A549 (cell line): ENCODE measurements at regions not wholly inside any gene's neighbourhood (a gene's known extent, or its start where the extent isn't known, plus 50 kb on each side); places are given as distances from the start of the nearest gene placed in this dataset.
"Not testable (repeated sequence)": the region's sequence is repeated elsewhere in the genome, so short reads cannot be mapped to it uniquely, and the experiment has no call there.

Source experiments
- ATAC-seq, 2 experiments: fragments of 200-7000 bp in 1 of 2; fragments of >200 bp in 1 of 2; cut with Nextera tagmentation in 1 of 2; cut with Tn5 transposase in 1 of 2; 3 replicates each; pipeline versions ENCODE4 v1.8.0 to v1.9.1; 2018 to 2020; ENCODE audit warnings: mild to moderate bottlenecking in 1 of 2, moderate library complexity in 1 of 2
- CTCF ChIA-PET: fragments of 300-600 bp; sonication (Branson Sonifier 250); formaldehyde crosslinking; extraction: SDS; loops from one replicate; lab custom pipeline; 2021; ENCODE audit warnings: antibody characterized with exemption, inconsistent platforms; lab: Yijun Ruan, JAX
- POLR2A ChIA-PET: fragments of 350-600 bp; formaldehyde crosslinking; extraction: SDS; loops from one replicate; lab custom pipeline; 2021; ENCODE audit warnings: antibody characterized with exemption, inconsistent platforms; lab: Yijun Ruan, JAX
- DNase-seq, 2 experiments: peaks; one replicate each; pipeline versions ENCODE4 v3.0.0 to v3.0.0-alpha.2; 2011 to 2016; ENCODE audit warnings: low read depth in 1 of 2, low spot score in 1 of 2
- FAIRE-seq: peaks from 2 replicates; lab custom pipeline; 2011; peaks lifted over from hg19 to GRCh38; lab: Jason Lieb, UNC
- H3K27ac ChIP-seq, 2 experiments: fragments of >200 bp; sonication (Bioruptor Twin); formaldehyde crosslinking; 3 replicates each; pipeline ENCODE4 v1.5.1; 2016 to 2017
- H3K4me1 ChIP-seq: fragments of >200 bp; sonication (Bioruptor Twin); formaldehyde crosslinking; 3 replicates; pipeline ENCODE4 v1.6.1; 2016
- H3K4me2 ChIP-seq: fragments of >200 bp; sonication (Bioruptor Twin); formaldehyde crosslinking; 3 replicates; pipeline ENCODE4 v1.6.1; 2016
- H3K4me3 ChIP-seq: fragments of >200 bp; sonication (Bioruptor Twin); formaldehyde crosslinking; 3 replicates; pipeline ENCODE4 v1.5.1; 2016
- H3K9me3 ChIP-seq: fragments of >200 bp; sonication (Bioruptor Twin); formaldehyde crosslinking; 3 replicates; pipeline ENCODE4 v1.6.1; 2016
- EHF ChIP-seq: fragments of 250-450 bp; sonication (Bioruptor Pico); IDR thresholded peaks from 2 replicates; pipeline ENCODE4 v1.5.0; 2020; ENCODE audit warnings: mild to moderate bottlenecking
- GATA3 ChIP-seq: IDR thresholded peaks from 2 replicates; pipeline ENCODE4 v1.6.1; 2012; ENCODE audit warnings: borderline replicate concordance
- MAFK ChIP-seq: fragments of 450-650 bp; IDR thresholded peaks from 2 replicates; pipeline ENCODE4 v1.6.1; 2014; ENCODE audit not compliant: partially characterized antibody
- MAZ ChIP-seq: fragments of 150-350 bp; IDR thresholded peaks from 2 replicates; pipeline ENCODE4 v1.6.1; 2014; ENCODE audit warnings: antibody characterized with exemption, low read depth, low read length, borderline replicate concordance
- POLR2A ChIP-seq: IDR thresholded peaks from 2 replicates; pipeline ENCODE4 v1.6.1; 2012; ENCODE audit warnings: mild to moderate bottlenecking, low read length
- RCOR1 ChIP-seq: fragments of 150-350 bp; IDR thresholded peaks from 2 replicates; pipeline ENCODE4 v1.6.1; 2014; ENCODE audit warnings: antibody characterized with exemption, low read length, low read depth
- TP53 ChIP-seq: fragments of 250-450 bp; sonication (Bioruptor Pico); IDR thresholded peaks from 2 replicates; pipeline ENCODE4 v1.5.0; 2021; ENCODE audit warnings: mild to moderate bottlenecking, moderate library complexity
- ZFP36 ChIP-seq: fragments of 450-650 bp; IDR thresholded peaks from 2 replicates; pipeline ENCODE4 v1.6.1; 2014; ENCODE audit warnings: borderline replicate concordance; ENCODE audit not compliant: partially characterized antibody
- WGBS: methylation state at CpG from one replicate; pipeline ENCODE4 v1.1.6; 2017; ENCODE audit errors: missing lambda C conversion rate; 5-methylcytosine and 5-hydroxymethylcytosine counted together
- small RNA-seq, 6 experiments: library from RNA; depleted of rRNA; stranded (forward); fragments of <200 nt; gene quantifications; one replicate each; pipeline ENCODE3, GENCODE V24; 2012
- TF ChIP-seq, protein P1 (sequence below): fragments of 250-450 bp; sonication (Bioruptor Pico); IDR thresholded peaks from 2 replicates; pipeline ENCODE4 v1.5.0; 2020; ENCODE audit warnings: low read depth, mild to moderate bottlenecking, moderate library complexity
- TF ChIP-seq, protein P2 (sequence below): fragments of >200 bp; sonication (Bioruptor Twin); formaldehyde crosslinking; IDR thresholded peaks from 3 replicates; pipeline ENCODE4 v1.6.1; 2016
- TF ChIP-seq, protein P3 (sequence below): fragments of 450-650 bp; IDR thresholded peaks from 2 replicates; pipeline ENCODE4 v1.6.1; 2014; ENCODE audit warnings: antibody characterized with exemption

DNA sequence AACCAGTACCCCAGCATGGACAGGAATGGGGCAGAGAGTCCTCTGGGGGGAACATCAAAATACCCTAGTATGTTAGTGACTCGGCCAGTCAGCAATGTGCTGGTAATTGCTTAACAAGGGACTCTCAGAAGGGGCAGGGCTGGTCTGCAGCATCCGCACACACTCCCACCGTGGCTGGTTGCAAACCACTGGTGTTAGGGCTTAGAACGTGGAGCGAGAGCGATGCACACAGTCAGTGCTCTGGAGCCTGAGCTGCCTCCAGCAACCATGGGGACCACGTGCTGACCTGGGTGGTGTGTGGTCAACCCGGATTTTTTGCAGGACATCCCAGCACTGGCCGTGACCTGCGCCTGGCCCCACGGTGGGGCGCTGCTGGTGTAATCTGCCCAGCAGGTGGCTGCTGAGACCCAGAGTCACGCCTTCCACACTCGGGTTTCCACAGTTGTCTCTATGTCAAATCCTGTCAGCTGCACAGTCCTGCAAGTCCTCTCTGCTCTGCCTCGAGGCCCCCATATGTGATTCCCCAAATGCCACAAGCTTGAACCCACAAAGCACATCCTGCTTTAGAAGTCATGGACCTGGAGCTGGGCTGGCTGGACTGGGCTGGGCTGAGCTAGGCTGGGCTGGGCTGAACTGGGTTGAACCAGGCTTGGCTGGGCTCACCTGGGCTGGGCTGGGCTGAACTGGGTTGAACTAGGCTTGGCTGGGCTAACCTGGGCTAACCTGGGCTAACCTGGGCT lies 50.6 kb upstream of the GPC1 start:
- POLR2A ChIA-PET: interaction anchor here (1.1 to 2.9 kb wide), 3 partner anchors 10 to 15 kb away, joined by 4 to 17 read pairs (median 4); no protein-coding TSS in a partner anchor
- H3K4me2 ChIP-seq: 0 out of 3 replicates have a peak overlapping the region, but pooled peaks have one; percentile 8
- DNase-seq (peak in 1 of 2 experiments; percentile 35), FAIRE-seq (no peak), ATAC-seq (no peak; a peak in 1 of 6 replicates)
- H3K4me3 ChIP-seq: no peak overlapping the region
- whole genome bisulfite sequencing: 76% methylated on average over 6 of the region's 15 CpGs
- CTCF ChIA-PET: interaction anchor here (0.7 to 4.6 kb wide), 4 partner anchors 15 to 151 kb away, joined by 3 to 30 read pairs (median 9); partner anchors contain the start of gene GPC1
- TF ChIP-seq POLR2A (no peak), ZFP36 (no peak), EHF (CRISPR knock-in tag) (no peak), MAFK (no peak), TP53 (no peak), RCOR1 (no peak), MAZ (no peak)
- TF ChIP-seq, protein P1, sequence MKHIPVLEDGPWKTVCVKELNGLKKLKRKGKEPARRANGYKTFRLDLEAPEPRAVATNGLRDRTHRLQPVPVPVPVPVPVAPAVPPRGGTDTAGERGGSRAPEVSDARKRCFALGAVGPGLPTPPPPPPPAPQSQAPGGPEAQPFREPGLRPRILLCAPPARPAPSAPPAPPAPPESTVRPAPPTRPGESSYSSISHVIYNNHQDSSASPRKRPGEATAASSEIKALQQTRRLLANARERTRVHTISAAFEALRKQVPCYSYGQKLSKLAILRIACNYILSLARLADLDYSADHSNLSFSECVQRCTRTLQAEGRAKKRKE: no peak
- TF ChIP-seq, protein P2, sequence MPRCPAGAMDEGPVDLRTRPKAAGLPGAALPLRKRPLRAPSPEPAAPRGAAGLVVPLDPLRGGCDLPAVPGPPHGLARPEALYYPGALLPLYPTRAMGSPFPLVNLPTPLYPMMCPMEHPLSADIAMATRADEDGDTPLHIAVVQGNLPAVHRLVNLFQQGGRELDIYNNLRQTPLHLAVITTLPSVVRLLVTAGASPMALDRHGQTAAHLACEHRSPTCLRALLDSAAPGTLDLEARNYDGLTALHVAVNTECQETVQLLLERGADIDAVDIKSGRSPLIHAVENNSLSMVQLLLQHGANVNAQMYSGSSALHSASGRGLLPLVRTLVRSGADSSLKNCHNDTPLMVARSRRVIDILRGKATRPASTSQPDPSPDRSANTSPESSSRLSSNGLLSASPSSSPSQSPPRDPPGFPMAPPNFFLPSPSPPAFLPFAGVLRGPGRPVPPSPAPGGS: no peak
- TF ChIP-seq, protein P3, sequence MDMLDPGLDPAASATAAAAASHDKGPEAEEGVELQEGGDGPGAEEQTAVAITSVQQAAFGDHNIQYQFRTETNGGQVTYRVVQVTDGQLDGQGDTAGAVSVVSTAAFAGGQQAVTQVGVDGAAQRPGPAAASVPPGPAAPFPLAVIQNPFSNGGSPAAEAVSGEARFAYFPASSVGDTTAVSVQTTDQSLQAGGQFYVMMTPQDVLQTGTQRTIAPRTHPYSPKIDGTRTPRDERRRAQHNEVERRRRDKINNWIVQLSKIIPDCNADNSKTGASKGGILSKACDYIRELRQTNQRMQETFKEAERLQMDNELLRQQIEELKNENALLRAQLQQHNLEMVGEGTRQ: no peak
- H3K27ac ChIP-seq: peak overlapping the region; percentile 99 to 100
- no peaks in the 10 kb centered on the region for H3K9me3 ChIP-seq
- peaks cover 45% of the 10 kb centered on the region for H3K4me1 ChIP-seq

DNA sequence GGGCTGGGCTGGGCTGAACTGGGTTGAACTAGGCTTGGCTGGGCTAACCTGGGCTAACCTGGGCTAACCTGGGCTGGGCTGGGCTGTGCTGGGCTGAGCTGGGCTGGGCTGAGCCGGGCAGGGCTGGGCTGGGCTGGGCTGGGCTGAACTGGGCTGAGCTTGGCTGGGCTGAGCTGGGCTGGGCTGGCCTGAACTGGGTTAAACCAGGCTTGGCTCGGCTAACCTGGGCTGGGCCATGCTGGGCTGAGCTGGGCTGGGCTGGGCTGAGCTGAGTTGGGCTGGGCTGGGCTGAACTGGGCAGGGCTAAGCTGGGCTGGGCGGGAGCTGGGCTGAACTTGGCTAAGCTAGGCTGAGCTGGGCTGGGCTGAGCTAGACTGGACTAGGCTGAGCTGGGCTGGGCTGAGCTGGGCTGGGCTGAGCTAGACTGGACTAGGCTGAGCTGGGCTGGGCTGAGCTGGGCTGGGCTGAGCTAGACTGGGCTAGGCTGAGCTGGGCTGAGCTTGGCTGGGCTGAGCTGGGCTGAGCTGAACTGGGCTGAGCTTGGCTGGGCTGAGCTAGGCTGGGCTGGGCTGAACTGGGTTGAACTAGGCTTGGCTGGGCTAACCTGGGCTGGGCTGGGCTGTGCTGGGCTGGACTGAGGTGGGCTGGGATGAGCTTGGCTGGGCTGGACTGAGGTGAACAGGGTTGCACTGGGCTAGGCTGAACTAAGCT lies 49.9 kb upstream of the GPC1 start:
- not testable (repeated sequence) for H3K4me3 ChIP-seq, FAIRE-seq, H3K9me3 ChIP-seq
- peak; percentile 16 to 51 for ATAC-seq
- WGBS: 71% methylated on average over 1 of the region's 3 CpGs
- DNase-seq: peak in 1 of 2 experiments; percentile 62
- peak overlapping the region; percentile 84 for H3K4me2 ChIP-seq
- POLR2A ChIA-PET: interaction anchor here (1.0 to 2.9 kb wide), 4 partner anchors 11 to 134 kb away, joined by 3 to 17 read pairs (median 6); partner anchors contain the start of gene GPC1
- CTCF ChIA-PET: interaction anchor here (2.2 to 4.6 kb wide), 5 partner anchors 9 to 151 kb away, joined by 8 to 30 read pairs (median 15); partner anchors contain the start of gene GPC1
- peak overlapping the region; percentile 99 to 100 for H3K27ac ChIP-seq
- peaks cover 45% of the 10 kb centered on the region for H3K4me1 ChIP-seq
- peak; percentile 59 for TF ChIP-seq GATA3

Small RNAs in the stretch of these regions (small RNA-seq; reads per million reads assigned to genes)
- 0 reads per million in 6 experiments for gene RF00012
